ENCODE measurements at regions not wholly inside any gene's neighbourhood (a gene's known extent, or its start where the extent isn't known, plus 50 kb on each side); places are given as distances from the start of the nearest gene placed in this dataset.

DNA sequence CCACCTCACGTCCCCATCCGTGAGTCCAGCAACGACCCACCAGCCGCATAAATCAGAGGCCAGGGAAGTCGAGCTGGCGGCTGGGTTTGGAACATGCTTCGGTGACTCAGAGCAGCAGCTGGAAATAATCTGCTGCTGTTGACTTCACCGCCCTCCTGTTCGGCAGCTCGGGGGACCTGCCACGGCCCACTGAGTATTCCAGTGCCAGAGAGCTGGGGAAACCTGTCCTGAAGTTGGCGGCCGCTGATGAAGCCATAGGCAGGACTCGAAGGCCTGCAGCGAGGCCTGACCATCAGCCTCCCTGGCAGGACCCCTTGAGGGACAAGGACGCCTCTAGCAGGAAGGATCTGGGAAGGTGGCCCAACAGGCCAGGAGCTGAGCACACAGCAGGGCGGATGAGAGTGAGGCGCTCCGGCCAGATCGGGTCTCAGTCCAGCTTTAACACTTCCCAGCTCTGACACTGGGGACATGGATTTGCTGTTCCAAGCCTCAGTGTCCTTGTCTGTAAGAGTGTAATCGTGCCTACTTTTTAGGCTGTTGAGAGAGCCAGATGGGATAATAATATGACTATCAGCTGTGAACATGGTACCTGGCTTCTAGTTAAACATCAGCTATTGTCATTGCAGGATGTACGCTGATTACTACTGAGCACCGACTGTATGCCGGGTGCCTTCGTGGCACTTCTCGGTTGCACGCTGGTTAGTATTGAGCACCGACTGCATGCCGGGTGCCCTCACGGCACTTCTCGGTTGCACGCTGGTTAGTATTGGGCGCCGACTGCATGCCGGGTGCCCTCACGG lies 50.4 kb upstream of the CIBAR2 start:
- H3K27ac Mint-ChIP-seq (ENCODE audit: unreplicated experiment) = no peak overlapping the region
- no peaks in the 10 kb centered on the region for H3K9me3 Mint-ChIP-seq (ENCODE audit: unreplicated experiment)
- H3K4me3 Mint-ChIP-seq (ENCODE audit: unreplicated experiment) = no peak overlapping the region
- H3K36me3 Mint-ChIP-seq (ENCODE audit: low read depth, unreplicated experiment) = peaks cover 2% of the 10 kb centered on the region
- no peak for DNase-seq (ENCODE audit: low spot score)
- no peak for TF ChIP-seq CTCF (IDR thresholded peaks at IDR 0.05; ENCODE audit: unreplicated experiment)
- H3K27me3 Mint-ChIP-seq (ENCODE audit: unreplicated experiment) = peaks cover 11% of the 10 kb centered on the region
- H3K4me1 Mint-ChIP-seq (ENCODE audit: unreplicated experiment) = peaks cover 22% of the 10 kb centered on the region

DNA sequence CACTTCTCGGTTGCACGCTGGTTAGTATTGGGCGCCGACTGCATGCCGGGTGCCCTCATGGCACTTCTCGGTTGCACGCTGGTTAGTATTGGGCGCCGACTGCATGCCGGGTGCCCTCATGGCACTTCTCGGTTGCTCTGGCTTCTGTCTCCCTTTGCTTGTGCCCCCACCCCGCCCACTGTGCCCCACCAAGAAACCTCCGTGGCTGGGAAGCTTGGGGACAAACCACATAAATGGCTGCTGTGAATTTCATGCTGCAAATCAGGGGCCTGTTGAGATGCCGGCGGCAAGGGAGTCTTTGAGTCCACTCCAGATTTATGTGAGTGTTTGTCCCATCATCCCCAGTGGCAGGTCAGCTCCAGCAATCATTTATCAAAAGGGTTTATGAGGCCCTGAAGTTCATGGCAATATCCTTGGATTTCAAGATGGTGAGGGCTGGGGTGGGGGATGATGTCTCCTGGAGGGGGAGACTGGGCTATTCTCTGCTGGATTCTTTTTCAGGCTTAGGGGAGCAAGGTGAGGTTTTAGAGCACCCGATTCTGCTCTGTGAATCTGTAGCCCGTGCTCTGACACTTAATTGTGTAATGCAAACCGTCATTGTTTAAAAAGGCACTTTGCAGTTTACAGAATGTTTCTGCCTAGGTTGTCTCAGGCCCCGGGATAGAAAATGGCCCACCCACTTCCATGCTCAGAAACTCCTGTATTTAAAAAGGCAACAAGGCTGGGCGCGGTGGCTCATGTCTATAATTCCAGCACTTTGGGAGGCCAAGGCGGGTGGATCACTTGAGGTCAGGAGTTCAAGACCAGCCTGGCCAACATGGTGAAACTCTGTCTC lies 51.2 kb upstream of the CIBAR2 start:
- peaks cover 13% of the 10 kb centered on the region for H3K27me3 Mint-ChIP-seq (ENCODE audit: unreplicated experiment)
- H3K4me3 Mint-ChIP-seq (ENCODE audit: unreplicated experiment) = no peak overlapping the region
- no peak for DNase-seq (ENCODE audit: low spot score)
- TF ChIP-seq CTCF (IDR thresholded peaks at IDR 0.05; ENCODE audit: unreplicated experiment) = no peak
- no peaks in the 10 kb centered on the region for H3K9me3 Mint-ChIP-seq (ENCODE audit: unreplicated experiment)
- peaks cover 22% of the 10 kb centered on the region for H3K4me1 Mint-ChIP-seq (ENCODE audit: unreplicated experiment)
- no peaks in the 10 kb centered on the region for H3K36me3 Mint-ChIP-seq (ENCODE audit: low read depth, unreplicated experiment)
- H3K27ac Mint-ChIP-seq (ENCODE audit: unreplicated experiment) = no peak overlapping the region

DNA sequence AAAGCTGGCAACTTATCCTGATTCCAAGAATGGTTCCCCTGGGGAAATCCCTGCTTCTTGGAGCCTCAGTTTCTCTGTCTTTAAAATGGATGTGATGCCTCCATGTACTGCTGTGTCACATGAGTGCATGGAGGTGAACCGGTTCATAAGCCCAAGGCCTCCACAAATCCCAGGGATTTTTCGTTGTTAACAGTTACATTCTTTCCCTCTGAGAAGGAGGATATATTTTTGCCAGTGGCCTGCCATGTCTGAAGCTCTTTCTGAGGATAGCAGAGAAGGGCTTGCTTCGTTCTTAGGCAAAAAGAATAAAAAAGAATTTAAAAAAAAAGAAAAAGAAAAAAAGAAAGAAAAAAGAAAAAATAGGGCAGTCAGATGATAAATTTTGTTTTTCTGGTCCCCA lies 52.2 kb upstream of the CIBAR2 start:
- DNase-seq (ENCODE audit: low spot score) = no peak
- H3K36me3 Mint-ChIP-seq (ENCODE audit: low read depth, unreplicated experiment) = no peaks in the 10 kb centered on the region
- H3K27me3 Mint-ChIP-seq (ENCODE audit: unreplicated experiment) = peaks cover 13% of the 10 kb centered on the region
- no peak overlapping the region for H3K4me3 Mint-ChIP-seq (ENCODE audit: unreplicated experiment)
- no peaks in the 10 kb centered on the region for H3K9me3 Mint-ChIP-seq (ENCODE audit: unreplicated experiment)
- TF ChIP-seq CTCF (IDR thresholded peaks at IDR 0.05; ENCODE audit: unreplicated experiment) = no peak
- H3K4me1 Mint-ChIP-seq (ENCODE audit: unreplicated experiment) = peaks cover 22% of the 10 kb centered on the region
- H3K27ac Mint-ChIP-seq (ENCODE audit: unreplicated experiment) = no peak overlapping the region

DNA sequence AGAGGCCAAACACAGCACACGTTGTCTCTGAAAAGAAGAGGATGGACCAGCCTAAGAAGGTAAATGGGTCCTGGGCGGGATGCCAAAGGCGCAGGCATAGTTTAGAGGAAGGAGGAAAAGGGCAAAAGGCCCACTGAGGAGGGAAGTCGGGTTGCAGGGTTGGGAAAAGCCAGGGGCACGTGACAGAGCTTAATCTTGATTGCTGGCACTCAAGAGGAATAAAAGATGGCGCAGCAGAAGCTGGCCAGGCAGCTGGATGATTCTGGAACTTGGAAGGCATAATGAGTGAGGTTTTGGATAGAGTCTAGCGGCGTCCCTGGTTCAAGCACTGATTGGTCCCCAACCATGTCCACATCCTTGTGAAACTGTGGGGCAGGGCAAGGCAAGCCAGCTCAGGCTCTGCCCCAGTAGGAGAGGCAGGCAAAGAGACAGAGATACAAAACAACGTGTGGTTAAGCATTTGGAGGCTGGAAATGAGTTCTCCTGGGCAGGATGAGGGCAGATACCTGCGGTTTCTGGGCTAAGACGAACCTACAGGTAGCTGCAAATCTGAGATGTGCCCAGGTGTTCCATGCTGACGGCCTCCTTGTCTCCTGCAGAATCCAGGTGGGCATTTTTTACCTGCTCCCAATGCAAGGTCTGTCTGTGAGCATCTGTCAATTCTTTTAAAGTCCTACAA lies 52.7 kb upstream of the CIBAR2 start:
- no peak overlapping the region for H3K27ac Mint-ChIP-seq (ENCODE audit: unreplicated experiment)
- peaks cover 22% of the 10 kb centered on the region for H3K4me1 Mint-ChIP-seq (ENCODE audit: unreplicated experiment)
- DNase-seq (ENCODE audit: low spot score) = no peak
- no peaks in the 10 kb centered on the region for H3K9me3 Mint-ChIP-seq (ENCODE audit: unreplicated experiment)
- TF ChIP-seq CTCF (IDR thresholded peaks at IDR 0.05; ENCODE audit: unreplicated experiment) = no peak
- H3K36me3 Mint-ChIP-seq (ENCODE audit: low read depth, unreplicated experiment) = no peaks in the 10 kb centered on the region
- H3K4me3 Mint-ChIP-seq (ENCODE audit: unreplicated experiment) = no peak overlapping the region
- peaks cover 13% of the 10 kb centered on the region for H3K27me3 Mint-ChIP-seq (ENCODE audit: unreplicated experiment)

All from endothelial cell (in vitro differentiated cells).